ENCODE measurements at regions not wholly inside any gene's neighbourhood (a gene's known extent, or its start where the extent isn't known, plus 50 kb on each side); places are given as distances from the start of the nearest gene placed in this dataset.

DNA sequence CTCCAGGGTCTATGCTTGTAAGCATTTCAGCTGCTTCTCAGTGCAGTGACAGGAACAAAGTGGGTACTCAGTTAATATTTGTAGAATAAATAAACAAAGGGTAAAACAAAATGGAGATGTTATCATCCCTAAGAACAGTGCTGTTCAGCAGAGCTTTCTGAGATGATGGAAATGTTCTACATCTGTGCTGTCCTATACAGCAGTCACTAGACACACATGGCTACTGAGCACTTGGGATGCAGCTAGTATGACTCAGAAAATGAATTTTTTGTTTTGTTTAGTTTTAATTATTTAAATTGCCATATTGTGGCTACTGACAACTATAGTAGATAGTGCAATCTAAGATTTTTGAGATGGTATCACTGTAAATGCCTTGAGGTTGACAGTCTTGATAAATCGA is 283.8 kb upstream of the ADAMTS9 start:
- WGBS, result 76% methylated on average over 1 of the region's 1 CpG
- TF ChIP-seq, protein P1, sequence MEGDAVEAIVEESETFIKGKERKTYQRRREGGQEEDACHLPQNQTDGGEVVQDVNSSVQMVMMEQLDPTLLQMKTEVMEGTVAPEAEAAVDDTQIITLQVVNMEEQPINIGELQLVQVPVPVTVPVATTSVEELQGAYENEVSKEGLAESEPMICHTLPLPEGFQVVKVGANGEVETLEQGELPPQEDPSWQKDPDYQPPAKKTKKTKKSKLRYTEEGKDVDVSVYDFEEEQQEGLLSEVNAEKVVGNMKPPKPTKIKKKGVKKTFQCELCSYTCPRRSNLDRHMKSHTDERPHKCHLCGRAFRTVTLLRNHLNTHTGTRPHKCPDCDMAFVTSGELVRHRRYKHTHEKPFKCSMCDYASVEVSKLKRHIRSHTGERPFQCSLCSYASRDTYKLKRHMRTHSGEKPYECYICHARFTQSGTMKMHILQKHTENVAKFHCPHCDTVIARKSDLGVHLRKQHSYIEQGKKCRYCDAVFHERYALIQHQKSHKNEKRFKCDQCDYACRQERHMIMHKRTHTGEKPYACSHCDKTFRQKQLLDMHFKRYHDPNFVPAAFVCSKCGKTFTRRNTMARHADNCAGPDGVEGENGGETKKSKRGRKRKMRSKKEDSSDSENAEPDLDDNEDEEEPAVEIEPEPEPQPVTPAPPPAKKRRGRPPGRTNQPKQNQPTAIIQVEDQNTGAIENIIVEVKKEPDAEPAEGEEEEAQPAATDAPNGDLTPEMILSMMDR (IDR thresholded peaks at IDR 0.05), result no peak
- no peak for TF ChIP-seq POLR2A (IDR thresholded peaks at IDR 0.05)
- TF ChIP-seq POLR2AphosphoS5 (IDR thresholded peaks at IDR 0.05), result no peak
- no peaks in the 10 kb centered on the region for H3K27me3 ChIP-seq (replicated peaks; ENCODE audit: insufficient read depth)
- no peaks in the 10 kb centered on the region for H3K9me3 ChIP-seq
- H3K36me3 ChIP-seq, result no peaks in the 10 kb centered on the region
- no peak overlapping the region for H3K4me3 ChIP-seq
- no peak overlapping the region for H3K27ac ChIP-seq
- no peaks in the 10 kb centered on the region for H3K4me1 ChIP-seq (replicated peaks)
- DNase-seq (ENCODE audit: low spot score), result no peak
- intact Hi-C loops (cut with DNase I), result no loop called here

DNA sequence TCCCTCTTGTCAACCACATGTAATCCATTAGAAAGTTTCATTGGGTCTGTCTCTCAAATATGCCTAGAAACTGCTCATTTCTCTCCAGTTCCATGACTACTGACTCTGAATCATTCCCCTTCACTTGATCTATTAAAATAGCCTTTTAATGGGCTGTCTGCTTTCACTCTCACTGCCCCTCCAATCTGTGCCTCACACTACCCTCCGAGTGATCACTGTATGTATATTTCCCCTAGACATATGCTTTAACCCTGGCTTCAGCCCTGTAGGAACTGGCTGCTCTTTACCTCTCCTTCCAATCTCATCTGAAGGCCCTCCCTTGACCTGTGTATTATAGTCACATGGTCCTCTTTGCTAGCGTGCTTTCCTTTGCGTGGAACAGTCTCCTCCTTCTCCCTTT is 282.8 kb upstream of the ADAMTS9 start:
- WGBS, result 84% methylated on average over 3 of the region's 3 CpGs
- TF ChIP-seq POLR2A (IDR thresholded peaks at IDR 0.05) (no peak), POLR2AphosphoS5 (IDR thresholded peaks at IDR 0.05) (no peak)
- TF ChIP-seq, protein P1 (IDR thresholded peaks at IDR 0.05), result no peak
- H3K27me3 ChIP-seq (replicated peaks; ENCODE audit: insufficient read depth), result no peaks in the 10 kb centered on the region

DNA sequence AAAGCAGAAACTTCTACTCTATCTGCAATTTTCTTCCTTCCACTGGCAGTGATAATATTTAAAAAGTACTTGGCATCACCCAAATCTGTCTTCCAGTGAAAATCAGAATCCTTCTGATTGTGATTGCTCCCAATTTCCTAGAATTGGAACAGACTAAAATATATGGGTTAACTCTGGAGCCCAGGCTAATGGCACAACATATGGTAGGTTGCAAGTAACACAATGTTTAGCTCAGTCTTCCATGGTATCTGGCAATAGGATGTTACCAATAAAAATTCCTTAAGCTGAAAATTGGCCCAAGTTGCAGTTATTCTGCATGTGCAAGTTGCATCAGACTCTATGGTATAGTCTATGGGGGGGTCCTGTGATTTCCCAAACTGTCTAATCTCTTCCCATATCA is 273.5 kb upstream of the ADAMTS9 start:
- no peaks in the 10 kb centered on the region for H3K4me1 ChIP-seq (replicated peaks)
- DNase-seq (ENCODE audit: low spot score), result no peak
- H3K27ac ChIP-seq, result no peak overlapping the region
- H3K27me3 ChIP-seq (replicated peaks; ENCODE audit: insufficient read depth), result no peaks in the 10 kb centered on the region
- intact Hi-C loops (cut with DNase I), result no loop called here
- no peaks in the 10 kb centered on the region for H3K9me3 ChIP-seq
- no peaks in the 10 kb centered on the region for H3K36me3 ChIP-seq
- no peak overlapping the region for H3K4me3 ChIP-seq
- TF ChIP-seq, protein P1 (IDR thresholded peaks at IDR 0.05), result no peak
- TF ChIP-seq POLR2A (IDR thresholded peaks at IDR 0.05) (no peak), POLR2AphosphoS5 (IDR thresholded peaks at IDR 0.05) (no peak)

More for the DNA sequence above, 282.8 kb upstream of the ADAMTS9 start:
- Histone ChIP-seq H3K9me3 (no peaks in the 10 kb centered on the region), H3K27ac (no peak overlapping the region), H3K4me3 (no peak overlapping the region), H3K4me1 (replicated peaks) (no peaks in the 10 kb centered on the region), H3K36me3 (no peaks in the 10 kb centered on the region)
- no peak for DNase-seq (ENCODE audit: low spot score)
- intact Hi-C loops (cut with DNase I), result no loop called here

DNA sequence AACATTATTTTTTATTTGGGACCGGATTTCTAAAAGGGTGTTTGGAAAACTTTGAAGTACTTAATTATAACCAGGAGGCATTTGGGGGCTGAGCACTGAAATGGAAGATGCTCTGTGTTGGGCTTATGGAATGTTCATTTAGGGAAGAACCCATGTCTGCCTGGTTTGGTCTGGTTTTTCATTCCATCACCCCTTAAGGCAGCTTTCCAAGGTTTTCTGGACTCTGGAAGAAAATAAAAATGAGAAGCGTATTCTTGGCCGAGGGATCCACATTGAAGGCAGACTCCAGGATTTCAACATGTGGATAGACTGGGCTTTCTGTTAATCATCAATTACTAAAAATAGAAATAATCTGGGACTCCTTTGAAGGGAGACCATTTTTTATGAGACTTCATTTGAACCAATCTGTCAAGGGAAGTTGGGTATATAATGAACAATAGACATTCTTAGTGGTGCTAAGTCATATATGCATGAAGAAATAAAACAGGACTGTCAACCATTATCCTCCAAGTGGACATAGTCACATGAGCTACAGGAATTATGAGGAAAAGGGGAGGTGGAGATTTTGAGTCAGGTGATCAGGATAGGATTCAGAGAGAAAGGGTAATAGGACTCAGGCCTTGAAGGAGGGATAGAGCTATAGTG is 270.5 kb upstream of the ADAMTS9 start:
- H3K27ac ChIP-seq, result no peak overlapping the region
- TF ChIP-seq POLR2AphosphoS5 (IDR thresholded peaks at IDR 0.05), result no peak
- no peak for TF ChIP-seq POLR2A (IDR thresholded peaks at IDR 0.05)
- TF ChIP-seq, protein P1 (IDR thresholded peaks at IDR 0.05), result no peak
- no peaks in the 10 kb centered on the region for H3K36me3 ChIP-seq
- H3K4me3 ChIP-seq, result no peak overlapping the region
- intact Hi-C loops (cut with DNase I), result loop anchor here (10.0 kb wide), 1 partner anchor 424 kb away; no protein-coding TSS in a partner anchor
- H3K27me3 ChIP-seq (replicated peaks; ENCODE audit: insufficient read depth), result no peaks in the 10 kb centered on the region
- H3K9me3 ChIP-seq, result no peaks in the 10 kb centered on the region
- DNase-seq (ENCODE audit: low spot score), result no peak
- 59% methylated on average over 3 of the region's 3 CpGs for WGBS
- no peaks in the 10 kb centered on the region for H3K4me1 ChIP-seq (replicated peaks)
